ENCODE measurements at regions not wholly inside any gene's neighbourhood (a gene's known extent, or its start where the extent isn't known, plus 50 kb on each side); places are given as distances from the start of the nearest gene placed in this dataset.

DNA sequence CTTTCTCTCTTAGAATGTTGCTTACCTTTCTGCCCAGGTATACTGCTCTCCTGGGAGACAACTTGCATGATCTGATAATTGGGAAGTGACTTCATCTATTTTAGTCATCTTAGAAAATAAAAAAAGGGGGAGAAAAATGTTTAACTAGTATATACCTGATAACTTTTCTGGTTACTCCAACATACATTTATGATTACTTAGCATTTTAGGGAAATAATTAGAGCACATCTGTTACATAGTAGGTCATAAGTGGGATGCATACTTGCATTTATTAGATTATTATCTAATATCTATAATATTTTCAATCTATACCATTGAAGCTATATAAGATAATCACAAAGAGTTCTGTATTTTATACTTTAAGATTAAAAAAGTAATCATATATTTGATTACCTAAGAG lies 193.9 kb upstream of the EYS start:
- no peak for DNase-seq

DNA sequence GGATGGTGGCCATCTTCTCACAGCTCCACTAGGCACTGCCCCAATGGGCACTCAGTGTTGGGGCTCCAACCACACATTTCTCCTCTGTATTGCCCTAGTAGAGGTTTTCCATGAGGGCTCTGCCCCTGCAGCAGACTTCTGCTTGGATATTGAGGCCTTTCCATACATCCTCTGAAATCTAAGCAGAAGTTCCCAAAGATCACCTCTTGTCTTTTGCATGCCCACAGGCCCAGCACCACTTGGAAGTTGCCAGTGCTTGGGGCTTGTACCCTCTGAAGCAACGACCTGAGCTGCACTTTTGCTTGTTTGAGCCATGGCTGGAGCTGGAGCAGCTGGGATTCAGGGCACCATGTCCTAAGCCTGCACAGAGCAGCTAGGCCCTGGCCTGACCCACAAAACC lies 189.1 kb upstream of the EYS start:
- DNase-seq = no peak

DNA sequence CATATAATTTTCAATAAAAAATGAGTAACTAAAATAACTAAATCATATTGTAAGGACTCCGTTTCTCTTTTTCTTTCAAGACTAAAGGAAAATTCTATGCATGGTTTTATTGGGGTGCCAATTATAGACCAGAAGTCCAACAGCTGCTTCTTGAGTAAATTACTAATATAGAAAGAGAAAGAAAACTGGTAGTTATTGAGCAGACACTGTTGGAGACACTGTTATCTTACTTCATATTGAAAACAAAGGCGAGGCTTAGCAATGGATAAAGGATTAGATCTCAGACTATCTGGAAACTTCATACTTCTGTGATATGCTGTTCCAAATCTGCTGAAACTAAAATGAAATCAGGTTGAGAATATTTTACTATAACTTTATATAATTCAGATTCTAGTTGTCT lies 169.6 kb upstream of the EYS start:
- no peak for DNase-seq

DNA sequence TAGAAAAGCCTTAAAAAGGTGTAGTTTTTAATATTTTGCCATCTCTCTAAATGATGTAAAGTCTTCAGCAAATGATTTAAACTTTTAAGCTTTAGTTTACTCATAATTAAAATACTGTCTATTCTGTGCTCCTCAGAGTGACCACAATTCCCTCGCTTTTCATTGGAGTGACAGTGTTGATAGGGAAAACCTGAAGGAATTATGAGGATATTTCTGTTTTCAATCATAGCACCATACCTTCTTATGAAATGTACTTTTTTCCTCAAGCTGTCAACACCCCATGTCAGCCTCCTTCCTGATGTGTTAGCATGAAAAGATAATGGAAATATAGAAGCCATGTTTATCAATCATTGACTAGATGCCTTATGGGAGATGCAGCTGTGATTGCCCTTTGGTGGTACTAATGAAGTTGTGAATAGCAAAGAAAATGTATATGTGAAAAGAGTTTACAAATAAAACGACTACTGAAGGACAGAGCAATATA lies 145.4 kb upstream of the EYS start:
- DNase-seq = no peak

DNA sequence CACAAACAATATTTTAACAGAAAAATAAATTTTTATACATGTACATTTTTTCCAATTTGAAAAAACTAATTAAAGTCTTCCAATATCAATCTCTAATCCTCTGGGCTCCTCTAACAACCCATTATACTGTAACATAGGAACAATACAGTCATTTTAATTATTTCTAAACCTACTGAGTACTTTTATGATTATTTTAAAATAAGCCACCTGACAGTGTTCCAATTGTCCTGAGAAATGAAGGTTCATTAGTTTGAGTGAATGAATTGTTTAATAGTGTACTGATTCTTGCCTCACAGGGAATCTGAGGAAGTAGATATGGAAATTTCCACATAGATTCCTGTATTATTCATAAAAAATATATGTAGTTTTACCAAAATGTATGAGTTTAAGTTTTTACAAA lies 123.1 kb upstream of the EYS start:
- DNase-seq = no peak

DNA sequence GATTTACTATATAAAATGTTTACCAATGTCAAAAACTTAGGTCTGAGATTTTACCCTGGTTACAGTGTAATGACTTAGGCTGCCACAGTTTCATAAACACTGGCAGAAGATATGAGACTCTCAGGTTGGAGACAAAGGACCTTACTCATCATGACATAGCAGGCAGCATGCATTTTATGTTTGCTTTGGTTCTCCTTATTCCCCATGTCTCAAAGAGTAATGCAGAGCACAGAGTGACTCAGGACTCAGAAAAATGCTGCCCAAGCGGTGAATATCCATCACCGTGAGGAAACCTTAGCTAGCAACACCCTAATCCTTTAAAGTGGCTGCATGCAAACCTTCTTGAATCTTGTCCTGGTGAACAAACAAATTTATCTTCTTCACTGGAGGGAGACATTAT lies 112.1 kb upstream of the EYS start:
- no peak for DNase-seq

DNA sequence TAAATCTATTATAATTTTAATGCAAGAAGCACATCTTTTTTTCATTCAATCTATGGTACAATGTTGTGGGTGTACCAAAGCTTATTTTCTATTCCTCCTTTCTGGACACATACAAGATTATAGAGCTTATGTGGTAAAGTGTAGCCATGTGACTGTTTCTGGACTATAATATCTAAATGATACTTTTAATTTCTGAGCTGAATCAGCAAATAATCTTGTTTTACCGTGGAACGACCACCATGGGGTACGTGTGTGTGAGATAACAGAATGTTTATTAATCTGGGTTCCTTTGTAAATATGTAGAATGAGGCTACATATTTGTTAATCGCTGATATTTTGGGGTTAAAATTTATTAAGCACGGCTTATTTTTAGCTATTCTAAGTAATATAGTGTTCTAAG lies 111.5 kb upstream of the EYS start:
- no peak for DNase-seq

DNA sequence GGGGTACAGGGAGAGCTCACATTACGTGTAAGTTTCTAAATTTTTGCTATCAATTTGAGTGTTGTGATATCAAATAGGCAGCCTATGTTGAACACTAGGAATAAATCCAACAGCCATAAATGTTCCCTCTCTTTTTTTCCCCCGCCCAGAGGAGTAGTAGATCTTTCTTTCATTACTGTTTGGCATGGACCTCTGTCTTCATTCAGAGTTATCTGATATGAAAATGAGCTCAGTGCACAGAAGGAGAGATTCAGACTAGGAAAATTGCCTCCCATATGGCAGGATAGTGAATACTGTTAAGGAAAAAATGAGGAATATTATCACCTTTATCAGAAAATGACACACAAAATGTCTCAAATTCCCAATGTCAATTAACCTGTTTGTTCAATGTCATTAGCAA lies 110.0 kb upstream of the EYS start:
- DNase-seq = no peak

DNA sequence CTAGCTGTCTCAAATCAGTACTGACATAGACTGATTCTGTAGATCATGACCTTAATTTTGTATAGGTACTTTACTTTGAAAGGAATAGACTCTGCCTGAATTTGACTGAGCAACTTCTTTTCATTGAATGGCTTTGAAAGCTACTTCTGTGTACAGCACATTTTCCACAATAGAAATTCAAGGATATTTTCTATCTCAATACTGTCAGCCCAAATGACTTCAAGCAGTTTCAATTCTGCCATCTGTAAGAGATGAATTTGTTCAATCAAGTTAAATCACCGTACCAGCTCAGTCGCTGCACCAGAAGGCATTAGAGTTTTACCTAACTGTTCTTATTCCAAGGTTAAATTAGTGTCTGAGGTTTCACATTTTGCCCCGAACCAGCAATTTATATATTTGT lies 107.0 kb upstream of the EYS start:
- no peak for DNase-seq

DNA sequence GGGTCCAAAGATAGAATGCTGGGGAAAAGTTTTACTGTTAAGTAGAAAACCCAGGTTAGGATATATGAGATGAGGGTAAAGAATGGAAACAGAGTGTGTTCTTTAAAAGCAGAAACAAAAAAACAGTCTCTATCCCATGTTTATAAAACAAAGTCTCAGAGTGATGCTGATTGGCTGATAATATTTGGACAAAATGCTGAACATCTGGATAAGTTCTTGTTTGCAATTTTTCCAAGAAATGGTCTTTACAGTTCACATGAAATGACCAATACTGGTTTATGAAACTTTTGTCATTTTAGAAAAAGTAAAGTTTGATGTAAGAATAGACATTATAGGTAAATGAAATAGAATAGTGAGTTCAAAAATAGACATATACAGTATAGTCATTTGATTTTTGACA lies 96.2 kb upstream of the EYS start:
- no peak for DNase-seq

DNA sequence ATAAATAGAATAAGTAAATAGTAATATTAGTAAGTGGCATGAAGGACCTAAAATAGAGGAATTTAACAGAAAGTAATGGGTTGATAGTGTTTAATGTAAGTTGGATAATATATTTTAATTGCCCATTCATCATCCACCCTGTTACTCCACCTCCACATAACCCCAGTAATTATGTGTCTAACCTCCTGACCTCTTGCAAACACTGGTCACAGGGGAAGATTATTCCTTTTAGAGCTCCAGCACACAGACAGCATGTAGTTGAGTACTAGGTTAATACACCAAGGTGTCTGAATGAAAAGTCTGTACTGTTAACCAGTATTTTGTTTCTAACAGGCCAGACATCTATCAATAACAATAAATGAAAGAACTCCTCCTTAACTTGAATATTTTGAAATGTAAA lies 92.4 kb upstream of the EYS start:
- no peak for DNase-seq

DNA sequence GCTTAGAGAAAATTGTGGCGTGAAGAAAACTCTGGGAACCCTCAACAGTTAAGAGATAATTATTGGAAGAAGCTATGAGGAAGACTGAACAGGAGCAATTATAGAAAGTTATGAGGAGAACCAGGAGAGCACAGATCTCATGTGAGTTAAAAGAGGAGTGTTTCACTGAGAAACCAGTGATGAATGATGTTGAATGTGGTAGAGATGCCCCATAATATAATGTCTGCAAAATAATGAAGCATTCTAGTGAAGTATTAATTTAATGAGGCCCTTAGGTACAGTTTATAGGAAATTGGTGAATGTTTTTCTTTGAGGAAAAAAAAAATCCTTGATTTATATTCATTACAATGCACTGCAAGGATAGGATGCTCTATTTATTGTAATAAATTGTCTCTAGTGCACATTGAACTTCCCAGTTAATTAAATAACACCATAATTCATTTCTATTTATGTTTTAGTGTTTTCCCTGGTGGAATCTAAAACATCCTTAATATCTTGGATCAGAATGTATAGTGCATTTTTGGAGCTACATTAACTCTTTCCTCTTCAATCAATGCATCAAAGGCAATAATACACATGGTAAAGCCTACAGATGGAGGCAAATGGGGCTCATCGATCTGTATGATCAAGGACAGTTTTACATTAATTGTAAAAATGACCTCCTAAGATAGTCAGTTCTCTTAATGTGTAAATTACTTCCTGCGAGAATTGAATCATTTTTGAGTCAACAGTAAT lies 91.4 kb upstream of the EYS start:
- DNase-seq = no peak

DNA sequence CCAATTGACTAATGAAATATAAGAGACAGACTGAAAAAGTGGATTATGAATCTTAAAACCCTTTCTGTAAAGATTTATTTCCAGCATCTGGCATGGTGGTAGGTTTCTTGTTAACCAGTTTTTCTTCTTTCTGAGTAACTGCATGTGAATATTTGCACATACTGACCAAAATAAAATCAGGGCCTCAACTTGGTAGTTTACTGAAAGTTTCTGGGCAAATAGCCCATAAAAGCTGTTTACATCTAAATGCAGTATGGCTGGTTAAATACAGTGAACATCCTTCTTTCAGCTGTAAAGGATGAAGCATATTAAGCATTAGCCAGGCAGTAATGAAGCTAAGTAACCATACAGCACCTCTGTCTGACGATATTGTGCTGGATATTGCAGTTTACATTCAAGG lies 83.6 kb upstream of the EYS start:
- no peak for DNase-seq

DNA sequence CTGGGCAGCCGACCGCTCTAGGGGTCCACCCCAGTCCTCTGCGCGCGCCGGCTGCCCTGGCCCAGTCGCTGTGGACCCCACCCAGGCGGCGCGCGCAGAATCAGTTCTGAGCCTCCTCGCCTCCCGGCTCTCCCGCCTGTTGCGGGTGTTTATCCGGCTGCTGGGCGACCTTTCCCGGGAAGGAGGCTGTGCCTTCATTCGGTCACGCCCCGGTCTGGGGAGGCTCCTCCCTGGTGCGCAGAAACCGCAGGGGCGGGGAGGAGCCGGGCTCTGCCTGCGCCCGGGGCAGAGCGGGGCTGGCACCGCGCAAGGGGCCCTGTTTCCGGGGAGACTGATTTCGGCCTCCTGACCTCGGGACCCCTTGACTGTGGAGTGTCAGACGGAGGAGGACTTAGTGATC lies 80.8 kb upstream of the EYS start:
- no peak for DNase-seq

DNA sequence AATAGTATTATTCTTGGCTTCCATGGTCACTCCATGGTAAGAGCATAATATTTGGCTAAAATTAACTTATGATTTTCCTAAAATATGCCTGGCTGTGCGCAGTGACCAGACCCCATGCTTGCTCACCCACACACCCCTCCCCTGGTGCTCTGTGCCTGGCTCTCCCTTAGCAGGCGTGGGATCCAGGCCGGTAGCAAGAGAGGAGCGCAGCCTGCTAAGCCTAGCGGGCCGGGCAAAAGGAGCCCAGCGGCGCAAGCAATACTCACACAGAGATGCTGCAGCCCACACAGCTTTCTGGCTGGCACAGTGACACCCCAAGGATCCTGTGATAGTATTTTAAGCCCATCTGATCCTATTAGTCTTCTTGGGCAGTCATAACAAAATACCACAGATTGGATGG lies 79.8 kb upstream of the EYS start:
- DNase-seq = no peak

DNA sequence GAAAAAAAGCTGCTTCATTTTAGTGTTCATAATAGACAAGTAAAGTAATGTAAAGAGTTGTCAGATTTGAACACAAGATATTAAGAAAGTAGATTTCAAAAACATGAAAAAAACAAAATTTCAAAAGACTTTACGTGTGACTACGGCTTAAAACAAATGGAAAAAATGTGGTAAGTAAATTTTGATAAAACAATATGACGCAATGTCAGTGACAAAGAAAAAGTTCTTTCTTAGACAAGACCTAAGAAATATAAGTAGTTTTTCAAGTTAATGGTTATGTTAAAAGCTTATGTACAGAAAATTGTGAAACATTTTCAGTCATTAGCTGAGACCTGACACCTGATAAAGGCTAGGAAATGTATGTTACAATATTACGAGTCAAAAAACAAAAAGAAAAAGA lies 73.7 kb upstream of the EYS start:
- DNase-seq = no peak

DNA sequence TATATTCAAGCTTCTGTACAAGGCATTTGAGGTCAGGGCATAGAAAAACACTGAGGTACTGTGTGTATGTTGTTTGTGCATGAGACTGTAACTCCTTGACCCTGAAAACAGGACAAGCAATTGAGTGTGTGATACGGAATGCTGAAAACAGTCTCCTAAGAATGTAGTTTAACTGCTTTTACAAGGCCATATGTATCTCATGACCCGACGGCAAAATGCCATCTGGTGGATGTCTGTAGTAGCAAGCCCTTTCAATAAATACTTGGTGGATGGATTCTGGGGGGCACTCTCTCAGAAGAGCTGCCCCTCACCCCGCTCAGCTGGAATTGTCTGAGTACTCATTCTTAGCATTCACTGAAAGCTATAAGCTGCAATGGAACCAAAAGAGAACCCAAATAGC lies 69.3 kb upstream of the EYS start:
- DNase-seq = no peak

DNA sequence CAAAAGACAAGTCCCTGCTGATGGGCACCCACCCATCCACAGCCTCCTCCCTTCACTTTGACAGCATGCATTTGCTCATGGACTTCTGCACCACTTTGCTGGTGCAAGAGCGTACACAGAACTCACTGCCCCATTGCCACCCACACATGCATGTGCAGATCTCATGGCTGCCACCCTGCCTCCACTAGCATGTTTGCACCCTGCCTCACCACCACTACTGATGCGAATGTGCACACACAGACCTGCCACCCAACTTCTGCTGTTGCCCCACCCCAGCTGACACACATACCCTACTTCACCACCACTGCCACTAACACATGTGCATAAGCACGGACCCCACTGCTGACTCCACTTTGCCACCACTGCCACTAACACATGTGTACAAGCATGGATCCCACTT lies 64.9 kb upstream of the EYS start:
- DNase-seq = no peak

DNA sequence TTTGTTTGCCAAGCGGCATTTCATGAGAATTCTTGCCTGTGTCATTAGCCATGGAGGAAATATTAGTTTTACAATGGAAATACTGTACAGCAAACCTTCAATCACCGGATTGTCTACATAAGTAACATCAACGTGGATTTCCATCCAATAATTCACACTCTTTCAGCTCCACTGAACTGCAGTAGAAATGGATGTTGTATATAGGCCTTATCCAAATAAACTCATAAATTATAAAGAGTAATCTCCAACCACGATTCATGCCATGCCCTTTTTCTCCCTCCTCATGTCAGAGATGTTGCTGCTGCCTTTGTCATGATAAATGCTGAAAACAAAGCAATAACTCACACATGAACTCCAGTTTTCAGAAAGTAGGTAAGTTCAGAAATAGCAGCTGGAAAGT lies 54.9 kb upstream of the EYS start:
- no peak for DNase-seq

DNA sequence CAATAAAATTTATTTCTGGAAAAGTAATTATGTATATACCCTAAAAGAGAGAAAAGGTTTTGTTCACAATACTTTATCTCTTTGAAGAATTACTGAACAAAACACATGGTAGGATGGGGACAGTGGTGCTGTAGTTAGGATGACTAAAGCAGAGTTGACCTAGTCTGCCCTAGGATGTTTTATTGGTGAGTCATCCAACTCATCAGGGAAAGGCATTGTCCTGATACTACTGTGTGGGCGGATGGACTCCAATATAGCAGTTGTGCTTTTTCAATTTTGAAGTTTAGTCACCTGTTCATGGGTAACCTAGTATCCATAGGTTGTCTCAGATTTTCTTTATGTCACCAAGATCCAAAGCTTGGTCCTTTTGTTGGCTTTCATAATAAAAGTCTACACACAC lies 53.3 kb upstream of the EYS start:
- DNase-seq = no peak

Data from activated T-cell treated with anti-CD3 and anti-CD28 coated beads, Interleukin-2, amount 50 U/mL, for 1 hour (primary cell).